ENCODE measurements at regions not wholly inside any gene's neighbourhood (a gene's known extent, or its start where the extent isn't known, plus 50 kb on each side); places are given as distances from the start of the nearest gene placed in this dataset.

DNA sequence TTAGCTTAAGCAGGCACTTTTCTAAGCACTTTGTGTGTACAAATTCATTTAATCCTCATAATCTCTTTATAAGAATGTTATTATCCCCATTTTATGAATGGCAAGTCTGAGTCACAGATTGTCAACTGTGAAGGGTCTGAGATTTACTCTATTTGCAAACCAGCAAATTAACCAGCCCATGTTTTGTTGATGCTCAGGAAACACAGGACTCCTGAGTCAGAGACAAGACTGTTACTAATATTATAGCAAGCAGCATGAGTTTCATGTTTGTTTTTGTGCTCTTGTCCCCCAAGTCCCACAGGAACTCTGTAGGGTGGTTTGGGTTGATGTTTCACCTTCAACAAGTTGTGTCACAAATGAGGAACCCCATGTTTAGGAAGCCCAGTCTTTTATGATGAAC lies 182.0 kb upstream of the PPP1R3A start:
- no peak for TF ChIP-seq HNF4A (conservative IDR thresholded peaks at IDR 0.05)
- no peak for TF ChIP-seq FOXA1 (IDR thresholded peaks at IDR 0.05)
- TF ChIP-seq, protein P1, sequence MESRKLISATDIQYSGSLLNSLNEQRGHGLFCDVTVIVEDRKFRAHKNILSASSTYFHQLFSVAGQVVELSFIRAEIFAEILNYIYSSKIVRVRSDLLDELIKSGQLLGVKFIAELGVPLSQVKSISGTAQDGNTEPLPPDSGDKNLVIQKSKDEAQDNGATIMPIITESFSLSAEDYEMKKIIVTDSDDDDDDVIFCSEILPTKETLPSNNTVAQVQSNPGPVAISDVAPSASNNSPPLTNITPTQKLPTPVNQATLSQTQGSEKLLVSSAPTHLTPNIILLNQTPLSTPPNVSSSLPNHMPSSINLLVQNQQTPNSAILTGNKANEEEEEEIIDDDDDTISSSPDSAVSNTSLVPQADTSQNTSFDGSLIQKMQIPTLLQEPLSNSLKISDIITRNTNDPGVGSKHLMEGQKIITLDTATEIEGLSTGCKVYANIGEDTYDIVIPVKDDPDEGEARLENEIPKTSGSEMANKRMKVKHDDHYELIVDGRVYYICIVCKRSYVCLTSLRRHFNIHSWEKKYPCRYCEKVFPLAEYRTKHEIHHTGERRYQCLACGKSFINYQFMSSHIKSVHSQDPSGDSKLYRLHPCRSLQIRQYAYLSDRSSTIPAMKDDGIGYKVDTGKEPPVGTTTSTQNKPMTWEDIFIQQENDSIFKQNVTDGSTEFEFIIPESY (IDR thresholded peaks at IDR 0.05) = no peak
- TF ChIP-seq, protein P2, sequence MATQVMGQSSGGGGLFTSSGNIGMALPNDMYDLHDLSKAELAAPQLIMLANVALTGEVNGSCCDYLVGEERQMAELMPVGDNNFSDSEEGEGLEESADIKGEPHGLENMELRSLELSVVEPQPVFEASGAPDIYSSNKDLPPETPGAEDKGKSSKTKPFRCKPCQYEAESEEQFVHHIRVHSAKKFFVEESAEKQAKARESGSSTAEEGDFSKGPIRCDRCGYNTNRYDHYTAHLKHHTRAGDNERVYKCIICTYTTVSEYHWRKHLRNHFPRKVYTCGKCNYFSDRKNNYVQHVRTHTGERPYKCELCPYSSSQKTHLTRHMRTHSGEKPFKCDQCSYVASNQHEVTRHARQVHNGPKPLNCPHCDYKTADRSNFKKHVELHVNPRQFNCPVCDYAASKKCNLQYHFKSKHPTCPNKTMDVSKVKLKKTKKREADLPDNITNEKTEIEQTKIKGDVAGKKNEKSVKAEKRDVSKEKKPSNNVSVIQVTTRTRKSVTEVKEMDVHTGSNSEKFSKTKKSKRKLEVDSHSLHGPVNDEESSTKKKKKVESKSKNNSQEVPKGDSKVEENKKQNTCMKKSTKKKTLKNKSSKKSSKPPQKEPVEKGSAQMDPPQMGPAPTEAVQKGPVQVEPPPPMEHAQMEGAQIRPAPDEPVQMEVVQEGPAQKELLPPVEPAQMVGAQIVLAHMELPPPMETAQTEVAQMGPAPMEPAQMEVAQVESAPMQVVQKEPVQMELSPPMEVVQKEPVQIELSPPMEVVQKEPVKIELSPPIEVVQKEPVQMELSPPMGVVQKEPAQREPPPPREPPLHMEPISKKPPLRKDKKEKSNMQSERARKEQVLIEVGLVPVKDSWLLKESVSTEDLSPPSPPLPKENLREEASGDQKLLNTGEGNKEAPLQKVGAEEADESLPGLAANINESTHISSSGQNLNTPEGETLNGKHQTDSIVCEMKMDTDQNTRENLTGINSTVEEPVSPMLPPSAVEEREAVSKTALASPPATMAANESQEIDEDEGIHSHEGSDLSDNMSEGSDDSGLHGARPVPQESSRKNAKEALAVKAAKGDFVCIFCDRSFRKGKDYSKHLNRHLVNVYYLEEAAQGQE (IDR thresholded peaks at IDR 0.05) = no peak
- no peak for TF ChIP-seq RXRA (IDR thresholded peaks at IDR 0.05)
- TF ChIP-seq EGR1 (IDR thresholded peaks at IDR 0.05; ENCODE audit: low read depth in 2 of 2) = no peak
- TF ChIP-seq FOXA2 (IDR thresholded peaks at IDR 0.05) = no peak
- no peak for TF ChIP-seq YY1 (IDR thresholded peaks at IDR 0.05)
- no peak for TF ChIP-seq GABPA (IDR thresholded peaks at IDR 0.05 in 1 of 2, conservative IDR thresholded peaks at IDR 0.05 in 1 of 2)
- Histone ChIP-seq H3K4me3 (ENCODE audit: low read depth in 1 of 3, low read length in 3 of 3) (no peak overlapping the region), H3K27ac (ENCODE audit: low read depth in 1 of 2, low read length in 2 of 2) (no peak overlapping the region)

DNA sequence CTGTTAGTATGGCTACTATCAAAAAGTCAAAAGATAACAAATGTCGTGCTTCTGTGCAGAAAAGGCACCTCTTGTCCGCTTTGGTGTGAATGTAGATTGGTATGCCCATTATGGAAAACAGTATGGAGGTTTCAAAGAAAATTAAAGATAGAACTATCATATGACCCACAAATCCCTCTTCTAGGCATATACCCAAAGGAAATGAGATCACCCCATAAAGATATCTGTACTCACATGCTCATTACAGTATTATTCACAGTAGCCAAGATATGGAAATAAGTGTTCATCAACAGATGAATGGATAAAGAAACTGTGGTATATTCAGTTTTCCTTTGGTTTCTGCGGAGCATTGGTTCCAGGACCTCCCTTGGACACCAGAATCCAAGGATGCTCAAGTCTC lies 180.5 kb upstream of the PPP1R3A start:
- no peak overlapping the region for H3K27ac ChIP-seq (ENCODE audit: low read depth in 1 of 2, low read length in 2 of 2)
- H3K27me3 ChIP-seq (ENCODE audit: control insufficient read depth in 4 of 4, insufficient read depth in 4 of 4, low read length in 3 of 4) = no peaks in the 10 kb centered on the region
- TF ChIP-seq, protein P1 (IDR thresholded peaks at IDR 0.05) = no peak
- TF ChIP-seq, protein P3, sequence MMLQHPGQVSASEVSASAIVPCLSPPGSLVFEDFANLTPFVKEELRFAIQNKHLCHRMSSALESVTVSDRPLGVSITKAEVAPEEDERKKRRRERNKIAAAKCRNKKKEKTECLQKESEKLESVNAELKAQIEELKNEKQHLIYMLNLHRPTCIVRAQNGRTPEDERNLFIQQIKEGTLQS (IDR thresholded peaks at IDR 0.05) = no peak
- TF ChIP-seq NR2F2 (IDR thresholded peaks at IDR 0.05) = no peak
- no peak for TF ChIP-seq HNF4A (conservative IDR thresholded peaks at IDR 0.05)
- TF ChIP-seq JUND (IDR thresholded peaks at IDR 0.05) = no peak
- TF ChIP-seq EGR1 (IDR thresholded peaks at IDR 0.05; ENCODE audit: low read depth in 2 of 2) = no peak
- no peak for TF ChIP-seq FOXA2 (IDR thresholded peaks at IDR 0.05)
- no peak for TF ChIP-seq TAF1 (conservative IDR thresholded peaks at IDR 0.05)
- no peak for TF ChIP-seq YY1 (IDR thresholded peaks at IDR 0.05)
- no peak for TF ChIP-seq RXRA (IDR thresholded peaks at IDR 0.05)
- no peaks in the 10 kb centered on the region for H3K9me3 ChIP-seq (ENCODE audit: control insufficient read depth in 4 of 4, low read length in 3 of 4)
- 96% methylated on average over 3 of the region's 3 CpGs for WGBS
- H3K4me3 ChIP-seq (ENCODE audit: low read depth in 1 of 3, low read length in 3 of 3) = no peak overlapping the region
- no peak for DNase-seq (ENCODE audit: low spot score)
- H3K9ac ChIP-seq (ENCODE audit: low read depth in 1 of 2, low read length in 2 of 2) = no peak overlapping the region
- H3K4me1 ChIP-seq (ENCODE audit: control insufficient read depth in 4 of 4, insufficient read depth in 4 of 4, low read length in 3 of 4) = no peaks in the 10 kb centered on the region
- peaks cover 0 to 3% (median 0%) of the 10 kb centered on the region in 4 donors for H3K36me3 ChIP-seq (ENCODE audit: control insufficient read depth in 4 of 4, insufficient read depth in 3 of 4, low read depth in 1 of 4, low read length in 3 of 4)

More for the DNA sequence above, 182.0 kb upstream of the PPP1R3A start:
- no peak for DNase-seq (ENCODE audit: low spot score)
- H3K9me3 ChIP-seq (ENCODE audit: control insufficient read depth in 4 of 4, low read length in 3 of 4) = no peaks in the 10 kb centered on the region
- H3K27me3 ChIP-seq (ENCODE audit: control insufficient read depth in 4 of 4, insufficient read depth in 4 of 4, low read length in 3 of 4) = no peaks in the 10 kb centered on the region
- peaks cover 0 to under 1% (median 0%) of the 10 kb centered on the region in 4 donors for H3K36me3 ChIP-seq (ENCODE audit: control insufficient read depth in 4 of 4, insufficient read depth in 3 of 4, low read depth in 1 of 4, low read length in 3 of 4)
- no peak overlapping the region for H3K9ac ChIP-seq (ENCODE audit: low read depth in 1 of 2, low read length in 2 of 2)
- H3K4me1 ChIP-seq (ENCODE audit: control insufficient read depth in 4 of 4, insufficient read depth in 4 of 4, low read length in 3 of 4) = no peaks in the 10 kb centered on the region

Data from liver (tissue), 7 donors.